Neural progenitor cell (in vitro differentiated cells): ENCODE measurements at regions not wholly inside any gene's neighbourhood (a gene's known extent, or its start where the extent isn't known, plus 50 kb on each side); places are given as distances from the start of the nearest gene placed in this dataset.

Experiments used
- EZH2 ChIP-seq: fragments of 200-600 bp; sonication (generic); IDR thresholded peaks from 2 replicates; pipeline ENCODE4 v1.6.1; 2017; ENCODE audit warnings: antibody characterized with exemption, mild to moderate bottlenecking, moderate library complexity
- EZH2phosphoT487 ChIP-seq: fragments of 200-600 bp; sonication (generic); IDR thresholded peaks from 2 replicates; pipeline ENCODE4 v1.6.1; 2017; ENCODE audit warnings: antibody characterized with exemption
- TF ChIP-seq, protein P1 (sequence below): fragments of 200-600 bp; sonication (generic); IDR thresholded peaks from 2 replicates; pipeline ENCODE4 v1.5.1; 2017; ENCODE audit warnings: antibody characterized with exemption, mild to moderate bottlenecking

DNA sequence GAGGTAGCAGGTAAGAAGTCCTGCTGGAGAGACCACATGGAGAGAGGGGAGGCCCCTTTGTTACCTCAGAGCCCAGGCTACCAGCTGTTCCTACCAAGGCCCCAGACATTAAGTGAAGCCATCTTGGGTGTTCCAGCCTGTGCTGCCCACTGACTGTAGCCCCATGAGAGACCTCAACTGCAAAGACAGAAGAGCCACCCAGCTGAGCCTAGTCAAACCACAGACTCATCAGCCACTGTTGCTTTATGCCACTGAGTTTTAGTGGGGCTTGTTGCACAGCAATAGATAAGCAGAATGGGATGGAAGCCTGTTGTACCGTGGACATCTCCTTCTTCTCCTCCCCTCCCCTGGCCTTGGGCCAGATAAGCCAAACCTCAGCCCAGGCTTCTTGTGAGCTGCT lies 83.9 kb downstream of the ADRA2C start:
- TF ChIP-seq, protein P1, sequence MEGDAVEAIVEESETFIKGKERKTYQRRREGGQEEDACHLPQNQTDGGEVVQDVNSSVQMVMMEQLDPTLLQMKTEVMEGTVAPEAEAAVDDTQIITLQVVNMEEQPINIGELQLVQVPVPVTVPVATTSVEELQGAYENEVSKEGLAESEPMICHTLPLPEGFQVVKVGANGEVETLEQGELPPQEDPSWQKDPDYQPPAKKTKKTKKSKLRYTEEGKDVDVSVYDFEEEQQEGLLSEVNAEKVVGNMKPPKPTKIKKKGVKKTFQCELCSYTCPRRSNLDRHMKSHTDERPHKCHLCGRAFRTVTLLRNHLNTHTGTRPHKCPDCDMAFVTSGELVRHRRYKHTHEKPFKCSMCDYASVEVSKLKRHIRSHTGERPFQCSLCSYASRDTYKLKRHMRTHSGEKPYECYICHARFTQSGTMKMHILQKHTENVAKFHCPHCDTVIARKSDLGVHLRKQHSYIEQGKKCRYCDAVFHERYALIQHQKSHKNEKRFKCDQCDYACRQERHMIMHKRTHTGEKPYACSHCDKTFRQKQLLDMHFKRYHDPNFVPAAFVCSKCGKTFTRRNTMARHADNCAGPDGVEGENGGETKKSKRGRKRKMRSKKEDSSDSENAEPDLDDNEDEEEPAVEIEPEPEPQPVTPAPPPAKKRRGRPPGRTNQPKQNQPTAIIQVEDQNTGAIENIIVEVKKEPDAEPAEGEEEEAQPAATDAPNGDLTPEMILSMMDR: no peak
- TF ChIP-seq EZH2 (no peak), EZH2phosphoT487 (no peak)
